ENCODE measurements at regions not wholly inside any gene's neighbourhood (a gene's known extent, or its start where the extent isn't known, plus 50 kb on each side); places are given as distances from the start of the nearest gene placed in this dataset.
"Not testable (repeated sequence)": the region's sequence is repeated elsewhere in the genome, so short reads cannot be mapped to it uniquely, and the experiment has no call there.

- FAIRE-seq = no peak
Measured at GRCh38 chr5:159655757-159656409, 260.4 kb upstream of the ADRA1B start.

- FAIRE-seq = no peak
Measured at GRCh38 chr5:159657298-159657697, 259.0 kb upstream of the ADRA1B start.

- no peak for FAIRE-seq
Measured at GRCh38 chr5:159657771-159658170, 258.5 kb upstream of the ADRA1B start.

DNA sequence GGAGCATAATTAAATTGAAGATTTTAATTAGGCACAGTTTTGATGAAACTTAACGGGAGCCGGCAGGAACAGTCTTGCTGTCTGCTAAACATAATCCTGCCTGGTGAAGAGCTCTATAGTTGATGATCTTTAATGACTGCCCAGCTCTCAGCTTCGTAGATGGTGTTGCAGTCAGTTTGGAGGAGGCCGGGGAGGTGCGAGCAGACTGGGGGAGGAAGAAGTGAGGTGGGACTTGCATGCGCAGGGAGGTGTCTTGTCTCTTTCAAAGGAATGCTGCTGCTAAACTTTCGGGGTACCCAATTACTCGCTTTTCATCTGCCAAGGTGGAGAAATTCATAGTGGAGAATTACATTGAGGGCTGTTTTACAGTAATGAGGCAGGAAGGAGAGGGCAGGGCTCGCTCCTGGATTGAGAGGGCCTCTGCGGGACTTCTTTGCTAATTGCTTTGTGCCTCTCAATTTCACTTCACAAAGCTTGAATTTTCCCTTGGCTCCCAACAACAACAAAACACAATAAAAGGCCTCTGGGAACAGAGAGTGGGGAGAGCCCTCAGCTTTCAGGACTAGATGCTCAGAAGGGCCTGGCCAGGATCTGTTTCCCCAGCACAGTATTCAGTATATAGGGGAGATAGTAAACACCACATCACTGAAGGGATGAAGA lies 257.9 kb upstream of the ADRA1B start:
- no peak for FAIRE-seq

- no peak for FAIRE-seq
Measured at GRCh38 chr5:159660401-159660800, 255.9 kb upstream of the ADRA1B start.

GRCh38 chr5:159663986-159664385 lies 252.3 kb upstream of the ADRA1B start:
- no peak for FAIRE-seq

DNA sequence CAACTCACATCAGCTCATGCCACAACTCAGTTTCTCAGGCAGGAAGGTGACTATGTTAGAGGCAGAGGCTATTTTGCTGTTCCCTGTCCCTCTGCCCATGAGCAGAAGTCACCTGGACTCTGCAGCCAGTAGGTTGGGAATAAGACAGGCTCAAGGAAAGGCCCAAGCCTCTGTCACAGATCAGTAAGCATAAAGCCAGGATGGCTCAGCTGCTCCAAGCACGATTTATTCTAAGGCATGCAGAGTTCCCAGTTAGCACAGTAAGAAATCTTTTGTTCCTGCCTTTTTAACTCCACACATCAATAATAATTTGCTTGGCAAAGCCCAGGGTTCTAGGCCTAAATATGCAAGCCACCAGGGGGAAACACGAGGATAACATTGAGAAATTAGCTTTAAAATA lies 249.0 kb upstream of the ADRA1B start:
- no peak for FAIRE-seq

GRCh38 chr5:159668556-159668955 lies 247.7 kb upstream of the ADRA1B start:
- no peak for FAIRE-seq

DNA sequence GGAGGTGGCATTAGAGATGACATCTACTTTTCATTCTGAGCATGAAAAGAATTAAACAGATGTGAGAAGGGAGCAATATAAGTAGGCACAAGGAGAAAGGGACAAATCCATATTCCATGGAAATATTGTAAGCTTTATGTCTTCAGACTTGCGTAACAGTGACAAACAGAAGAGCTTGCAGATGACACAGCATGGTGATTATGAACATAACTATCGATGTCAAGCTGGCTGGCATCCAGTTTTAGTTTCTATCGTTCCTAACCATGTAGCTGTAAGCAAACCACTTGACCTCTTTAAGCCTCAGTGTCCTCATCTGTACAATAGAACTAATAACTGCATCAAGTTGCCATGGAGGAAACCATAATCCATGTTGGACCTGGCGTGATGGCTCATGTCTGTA lies 246.7 kb upstream of the ADRA1B start:
- FAIRE-seq = no peak

GRCh38 chr5:159671886-159672285 lies 244.4 kb upstream of the ADRA1B start:
- no peak for FAIRE-seq

DNA sequence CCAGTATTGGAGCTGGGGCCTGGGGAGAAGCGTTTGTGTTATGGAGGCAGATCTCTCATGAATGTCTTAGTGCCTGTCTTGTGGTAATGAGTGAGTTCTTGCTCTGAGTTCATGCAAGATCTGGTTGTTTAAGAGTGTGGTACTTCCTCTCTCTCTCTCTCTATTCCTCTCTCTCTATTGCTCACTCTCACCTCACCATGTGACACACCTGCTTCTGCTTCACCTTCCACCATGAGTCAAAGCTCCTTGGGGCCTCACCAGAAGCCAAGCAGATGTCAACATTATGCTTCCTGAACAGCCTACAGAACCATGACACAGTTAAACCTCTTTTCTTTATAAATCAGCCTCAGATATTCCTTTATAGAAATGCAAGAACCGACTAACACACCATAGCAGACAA lies 242.7 kb upstream of the ADRA1B start:
- no peak for FAIRE-seq

DNA sequence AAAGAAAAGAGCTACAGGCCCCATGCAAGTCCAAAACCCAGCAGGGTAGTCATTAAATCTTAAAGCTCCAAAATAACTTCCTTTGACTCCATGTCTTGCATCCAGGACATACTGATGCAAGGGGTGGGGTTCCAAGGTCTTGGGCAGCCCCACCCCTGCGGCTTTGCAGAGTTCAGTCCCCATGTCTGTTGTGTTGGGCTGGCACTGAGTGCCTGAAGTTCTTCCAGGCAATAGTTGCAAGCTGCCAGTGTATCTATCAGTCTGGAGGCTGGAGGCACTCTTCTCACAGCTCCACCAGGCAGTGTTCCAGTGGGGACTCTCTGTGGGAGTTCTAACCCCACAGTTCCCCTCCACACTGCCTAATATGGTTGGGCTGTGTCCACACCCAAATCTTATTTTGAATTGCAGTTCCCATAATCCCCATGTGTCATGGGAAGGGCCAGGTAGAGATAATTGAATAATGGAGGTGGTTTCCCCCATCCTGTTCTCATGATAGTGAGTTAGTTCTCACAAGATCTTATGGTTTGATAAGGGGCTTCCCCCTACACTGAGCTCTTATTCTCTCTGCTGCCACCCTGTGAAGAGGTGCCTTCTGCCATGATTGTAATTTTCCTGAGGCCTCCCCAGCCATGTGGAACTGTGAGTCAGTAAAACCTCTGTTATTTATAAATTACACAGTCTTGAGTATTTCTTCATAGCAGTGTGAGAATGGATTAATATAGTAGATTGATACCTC lies 237.5 kb upstream of the ADRA1B start:
- no peak for FAIRE-seq

- FAIRE-seq = no peak
Measured at GRCh38 chr5:159680095-159680494, 236.2 kb upstream of the ADRA1B start.

GRCh38 chr5:159681661-159682060 lies 234.6 kb upstream of the ADRA1B start:
- FAIRE-seq = no peak

DNA sequence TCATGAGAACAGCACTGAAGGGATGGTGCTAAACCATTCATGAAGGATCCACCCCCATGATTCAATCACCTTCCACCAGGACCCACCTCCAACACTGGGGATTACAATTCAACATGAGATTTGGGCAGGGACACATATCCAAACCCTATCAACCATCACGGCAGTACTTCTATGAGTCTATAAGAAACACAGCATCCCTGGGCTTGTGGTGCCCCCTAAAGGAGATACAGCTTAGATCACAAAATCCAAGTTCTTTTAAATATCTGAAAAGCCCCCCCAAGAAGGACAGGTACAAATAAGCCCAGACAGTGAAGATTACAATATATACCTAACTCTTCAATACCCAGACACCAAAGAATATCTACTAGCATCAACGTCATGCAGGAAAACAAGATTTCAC lies 233.7 kb upstream of the ADRA1B start:
- FAIRE-seq = no peak

GRCh38 chr5:159687892-159688291 lies 228.4 kb upstream of the ADRA1B start:
- not testable (repeated sequence) for FAIRE-seq

DNA sequence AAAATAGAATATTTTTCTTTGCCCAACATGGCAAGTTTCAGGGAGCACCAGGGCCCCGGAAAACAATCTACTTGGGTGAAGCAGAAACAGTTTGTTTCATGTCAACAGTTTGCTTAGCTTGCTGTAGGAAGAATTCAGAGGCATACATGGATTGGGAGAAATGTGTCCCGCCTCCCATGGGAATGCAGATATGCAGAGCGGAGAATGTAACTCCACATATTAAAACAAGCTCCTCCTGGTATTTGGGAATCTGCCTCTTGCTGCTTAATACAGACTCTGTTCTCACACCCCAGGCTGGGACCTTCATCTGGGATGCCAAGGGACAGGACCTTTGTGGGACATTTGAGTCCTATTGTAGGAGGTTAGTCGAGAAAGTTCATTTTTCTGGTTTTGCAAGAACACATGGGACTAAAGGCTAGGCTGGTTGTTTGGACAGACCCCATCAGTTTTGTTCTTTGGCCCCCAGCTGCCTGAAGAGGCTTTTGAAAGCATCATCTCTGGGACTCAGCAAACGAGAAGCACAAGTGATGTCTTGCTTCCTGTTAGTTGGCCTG lies 220.5 kb upstream of the ADRA1B start:
- FAIRE-seq = no peak

GRCh38 chr5:159697530-159697929 lies 218.8 kb upstream of the ADRA1B start:
- no peak for FAIRE-seq

- FAIRE-seq = no peak
Measured at GRCh38 chr5:159698322-159698721, 218.0 kb upstream of the ADRA1B start.

- FAIRE-seq = no peak
Measured at GRCh38 chr5:159700016-159700415, 216.3 kb upstream of the ADRA1B start.

DNA sequence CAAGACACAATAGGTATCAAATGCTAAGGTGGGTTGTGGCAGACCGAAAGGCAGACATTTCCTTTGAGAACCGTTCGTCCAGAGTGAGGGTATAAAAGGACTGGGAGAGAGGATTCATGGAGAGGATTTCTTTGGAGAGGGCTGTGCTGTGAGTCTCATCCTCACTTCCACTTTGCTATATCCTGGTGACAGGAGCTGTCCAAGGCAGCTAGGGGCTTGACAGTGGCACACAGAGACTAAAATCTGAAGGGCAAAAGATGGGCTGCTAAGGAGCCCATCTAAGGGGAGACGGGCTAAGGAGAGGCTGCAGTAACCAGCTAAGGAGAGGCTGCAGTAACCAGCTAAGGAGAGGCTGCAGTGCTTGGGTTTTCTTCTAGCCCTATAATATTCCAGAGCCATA lies 214.0 kb upstream of the ADRA1B start:
- FAIRE-seq = no peak

- FAIRE-seq = no peak
Measured at GRCh38 chr5:159702826-159703225, 213.5 kb upstream of the ADRA1B start.

DNA sequence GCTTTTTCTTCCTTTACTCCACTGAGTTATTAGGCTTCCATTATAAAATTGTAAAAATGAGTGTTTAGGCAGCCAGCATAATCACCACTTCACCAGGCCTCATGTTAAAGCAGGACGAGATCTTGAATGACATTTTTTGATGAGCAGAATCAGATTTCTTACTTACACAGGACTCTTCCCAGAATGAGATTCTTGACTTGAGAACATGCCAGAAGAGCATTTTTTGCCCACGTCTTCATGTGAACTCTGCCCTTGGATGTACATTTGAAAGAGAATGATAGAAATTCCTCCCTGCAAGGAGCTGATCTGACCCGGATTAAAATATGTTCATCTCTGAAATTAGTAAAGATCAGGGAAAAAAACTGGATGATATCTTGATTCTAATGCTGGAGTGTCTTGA lies 212.1 kb upstream of the ADRA1B start:
- FAIRE-seq = no peak

DNA sequence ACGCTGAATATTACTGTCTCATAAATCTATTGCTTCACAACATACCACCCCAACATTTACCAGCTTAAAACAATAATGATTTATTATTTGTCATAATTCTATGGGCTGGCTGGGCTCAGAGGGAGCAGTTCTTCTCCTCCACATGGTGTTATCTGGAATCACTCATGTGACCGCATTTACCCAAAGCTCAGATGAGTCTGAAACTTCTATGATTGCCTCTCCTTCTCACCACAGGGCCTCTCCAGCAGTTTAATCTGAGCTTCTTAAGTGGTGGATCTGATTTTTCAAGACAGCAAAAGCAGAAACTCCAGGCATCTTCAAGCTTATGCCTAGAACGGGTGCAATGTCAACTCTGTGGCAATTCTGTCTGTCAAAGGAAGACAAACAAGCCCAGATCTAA lies 210.3 kb upstream of the ADRA1B start:
- FAIRE-seq = no peak
